ENCODE measurements at regions not wholly inside any gene's neighbourhood (a gene's known extent, or its start where the extent isn't known, plus 50 kb on each side); places are given as distances from the start of the nearest gene placed in this dataset.

- POLR2A ChIA-PET: no interaction called here
- Histone ChIP-seq H3K36me3 (ENCODE audit: control insufficient read depth, insufficient read depth, low read length) (no peaks in the 10 kb centered on the region), H3K27me3 (ENCODE audit: control insufficient read depth, insufficient read depth, low read length) (no peaks in the 10 kb centered on the region), H3K27ac (ENCODE audit: low read length) (no peak overlapping the region), H3K4me3 (ENCODE audit: low read depth in 2 of 2, low read length in 2 of 2) (no peak overlapping the region), H3K9me3 (ENCODE audit: control insufficient read depth, insufficient read depth, low read depth, low read length) (no peaks in the 10 kb centered on the region), H3K4me1 (ENCODE audit: control insufficient read depth, insufficient read depth, low read length) (no peaks in the 10 kb centered on the region)
- CTCF ChIA-PET: no interaction called here
- BruUV-seq (replicated peaks): no TSS peak
- ATAC-seq (no peak), DNase-seq (ENCODE audit: low read depth, low spot score) (no peak)
- intact Hi-C loops (cut with micrococcal nuclease; ENCODE audit: unreplicated experiment): no loop called here
- in situ Hi-C loops (cut with HindIII; ENCODE audit: low pct_unique_long_range_greater_than_20kb, low sequenced_read_pairs): no loop called here
- TF ChIP-seq, protein P1, sequence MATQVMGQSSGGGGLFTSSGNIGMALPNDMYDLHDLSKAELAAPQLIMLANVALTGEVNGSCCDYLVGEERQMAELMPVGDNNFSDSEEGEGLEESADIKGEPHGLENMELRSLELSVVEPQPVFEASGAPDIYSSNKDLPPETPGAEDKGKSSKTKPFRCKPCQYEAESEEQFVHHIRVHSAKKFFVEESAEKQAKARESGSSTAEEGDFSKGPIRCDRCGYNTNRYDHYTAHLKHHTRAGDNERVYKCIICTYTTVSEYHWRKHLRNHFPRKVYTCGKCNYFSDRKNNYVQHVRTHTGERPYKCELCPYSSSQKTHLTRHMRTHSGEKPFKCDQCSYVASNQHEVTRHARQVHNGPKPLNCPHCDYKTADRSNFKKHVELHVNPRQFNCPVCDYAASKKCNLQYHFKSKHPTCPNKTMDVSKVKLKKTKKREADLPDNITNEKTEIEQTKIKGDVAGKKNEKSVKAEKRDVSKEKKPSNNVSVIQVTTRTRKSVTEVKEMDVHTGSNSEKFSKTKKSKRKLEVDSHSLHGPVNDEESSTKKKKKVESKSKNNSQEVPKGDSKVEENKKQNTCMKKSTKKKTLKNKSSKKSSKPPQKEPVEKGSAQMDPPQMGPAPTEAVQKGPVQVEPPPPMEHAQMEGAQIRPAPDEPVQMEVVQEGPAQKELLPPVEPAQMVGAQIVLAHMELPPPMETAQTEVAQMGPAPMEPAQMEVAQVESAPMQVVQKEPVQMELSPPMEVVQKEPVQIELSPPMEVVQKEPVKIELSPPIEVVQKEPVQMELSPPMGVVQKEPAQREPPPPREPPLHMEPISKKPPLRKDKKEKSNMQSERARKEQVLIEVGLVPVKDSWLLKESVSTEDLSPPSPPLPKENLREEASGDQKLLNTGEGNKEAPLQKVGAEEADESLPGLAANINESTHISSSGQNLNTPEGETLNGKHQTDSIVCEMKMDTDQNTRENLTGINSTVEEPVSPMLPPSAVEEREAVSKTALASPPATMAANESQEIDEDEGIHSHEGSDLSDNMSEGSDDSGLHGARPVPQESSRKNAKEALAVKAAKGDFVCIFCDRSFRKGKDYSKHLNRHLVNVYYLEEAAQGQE (IDR thresholded peaks at IDR 0.05; ENCODE audit: insufficient read depth in 1 of 2, low read depth in 2 of 2, low read length in 1 of 2): no peak
- TF ChIP-seq SIN3A (IDR thresholded peaks at IDR 0.05; ENCODE audit: borderline replicate concordance, insufficient read depth, low read depth, low read length) (no peak), TCF7L2 (IDR thresholded peaks at IDR 0.05; ENCODE audit: low read depth, low read length) (no peak), CTCF (IDR thresholded peaks at IDR 0.05) (no peak), POLR2AphosphoS5 (IDR thresholded peaks at IDR 0.05; ENCODE audit: low read depth, low read length) (no peak)
Observed at GRCh38 chr9:25350011-25350410, 328.2 kb downstream of the TUSC1 start.

DNA sequence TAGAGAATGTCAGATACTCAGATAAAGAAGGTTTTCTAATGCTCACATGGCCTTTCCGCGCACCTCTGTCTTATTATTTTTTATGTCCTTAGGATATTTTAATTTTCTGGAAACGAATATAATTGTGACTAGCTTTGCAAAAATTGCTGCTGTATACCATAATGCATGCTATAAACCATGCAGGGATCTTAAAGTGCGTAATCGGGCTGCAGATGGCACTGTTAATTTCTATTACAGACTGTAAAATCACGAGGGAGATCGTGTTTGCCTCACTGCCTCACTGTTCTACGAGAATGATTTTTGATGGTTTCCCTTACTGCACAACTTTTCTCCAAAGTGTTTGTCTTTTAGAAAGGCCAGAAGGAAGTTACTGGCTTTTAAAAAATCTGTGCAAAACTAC lies 356.1 kb downstream of the TUSC1 start:
- no TSS peak for BruUV-seq (replicated peaks)
- ATAC-seq (no peak), DNase-seq (ENCODE audit: low read depth, low spot score) (no peak)
- TF ChIP-seq, protein P1 (IDR thresholded peaks at IDR 0.05; ENCODE audit: insufficient read depth in 1 of 2, low read depth in 2 of 2, low read length in 1 of 2): no peak
- TF ChIP-seq SIN3A (IDR thresholded peaks at IDR 0.05; ENCODE audit: borderline replicate concordance, insufficient read depth, low read depth, low read length) (no peak), TCF7L2 (IDR thresholded peaks at IDR 0.05; ENCODE audit: low read depth, low read length) (no peak), CTCF (IDR thresholded peaks at IDR 0.05) (no peak)
- H3K27me3 ChIP-seq (ENCODE audit: control insufficient read depth, insufficient read depth, low read length): no peaks in the 10 kb centered on the region
- in situ Hi-C loops (cut with HindIII; ENCODE audit: low pct_unique_long_range_greater_than_20kb, low sequenced_read_pairs) (no loop called here), intact Hi-C loops (cut with micrococcal nuclease; ENCODE audit: unreplicated experiment) (no loop called here)
- no peak overlapping the region for H3K27ac ChIP-seq (ENCODE audit: low read length)
- no peaks in the 10 kb centered on the region for H3K36me3 ChIP-seq (ENCODE audit: control insufficient read depth, insufficient read depth, low read length)
- no peaks in the 10 kb centered on the region for H3K4me1 ChIP-seq (ENCODE audit: control insufficient read depth, insufficient read depth, low read length)
- H3K9me3 ChIP-seq (ENCODE audit: control insufficient read depth, insufficient read depth, low read depth, low read length): no peaks in the 10 kb centered on the region
- no peak overlapping the region for H3K4me3 ChIP-seq (ENCODE audit: low read depth in 2 of 2, low read length in 2 of 2)
- CTCF ChIA-PET: no interaction called here
- POLR2A ChIA-PET: no interaction called here
